Heart left ventricle (tissue), 16 donors: ENCODE measurements at regions not wholly inside any gene's neighbourhood (a gene's known extent, or its start where the extent isn't known, plus 50 kb on each side); places are given as distances from the start of the nearest gene placed in this dataset.

ENCODE experiments used
- ATAC-seq, 4 donors: fragments of 200-7000 bp; cut with Tn5 transposase; one replicate each; pipeline ENCODE4 v1.9.1; 2020 to 2022; ENCODE audit warnings: moderate library complexity in 4 of 4, mild to moderate bottlenecking in 3 of 4, moderate number of reproducible peaks in 1 of 4
- DNase-seq, 5 donors: peaks; one replicate each; pipeline ENCODE4 v3.0.0-alpha.2; 2020
- H3K27ac ChIP-seq, 12 donors: fragments of 200-600 bp; sonication (generic) in 4 of 12; one replicate each; pipeline versions ENCODE4 v1.5.0 to v1.8.0; 2016 to 2022; ENCODE audit warnings: mild to moderate bottlenecking in 2 of 12
- H3K27me3 ChIP-seq, 9 donors: fragments of 200-600 bp; sonication (generic) in 2 of 9; one replicate each; pipeline versions ENCODE4 v1.5.1 to v1.8.0; 2016 to 2022; ENCODE audit warnings: mild to moderate bottlenecking in 3 of 9
- H3K36me3 ChIP-seq, 9 donors: fragments of 200-600 bp; sonication (generic) in 2 of 9; one replicate each; pipeline versions ENCODE4 v1.5.0 to v1.8.0; 2018 to 2022; ENCODE audit warnings: mild to moderate bottlenecking in 2 of 9
- H3K4me1 ChIP-seq, 12 donors: fragments of 200-600 bp; sonication (generic) in 4 of 12; one replicate each; pipeline versions ENCODE4 v1.5.0 to v1.8.0; 2016 to 2022; ENCODE audit warnings: mild to moderate bottlenecking in 3 of 12
- H3K4me3 ChIP-seq, 12 donors: fragments of 200-600 bp; sonication (generic) in 4 of 12; one replicate each; pipeline versions ENCODE4 v1.5.0 to v1.8.0; 2017 to 2022; ENCODE audit warnings: mild to moderate bottlenecking in 9 of 12, moderate library complexity in 4 of 12
- H3K9me3 ChIP-seq, 12 donors: fragments of 200-600 bp; sonication (generic) in 4 of 12; one replicate each; pipeline versions ENCODE4 v1.5.0 to v1.8.0; 2016 to 2022; ENCODE audit warnings: mild to moderate bottlenecking in 1 of 12
- CTCF ChIP-seq, 12 donors: fragments of 200-600 bp; sonication (generic) in 4 of 12; IDR thresholded peaks; one replicate each; pipeline versions ENCODE4 v1.5.0 to v1.8.0; 2018 to 2022; ENCODE audit warnings: antibody characterized with exemption in 12 of 12, mild to moderate bottlenecking in 5 of 12
- POLR2A ChIP-seq, 2 donors: fragments of 450-650 bp; IDR thresholded peaks; one replicate each; pipeline ENCODE4 v1.6.1; 2017; ENCODE audit warnings: antibody characterized with exemption in 2 of 2, mild to moderate bottlenecking in 2 of 2, moderate library complexity in 2 of 2
- WGBS, 4 donors: extraction: QIAGEN DNeasy Blood & Tissue Kit in 2 of 4; methylation state at CpG; one replicate each; pipeline versions ENCODE4 v1.1.5 to v1.1.7; 2013 to 2018; 5-methylcytosine and 5-hydroxymethylcytosine counted together
- intact Hi-C, 10 donors: fragments of 100-400 bp; cut with DNase I; formaldehyde crosslinking; loops; one replicate each; pipeline versions ENCODE4 v1.11.1 to v1.14.2; 2022
- donor health status: ischemic (EF 13 %, LVEDD 7.1; RV severe dilation, severe dysfunction).
- donor health status: healthy with polysubstance abuse.
- donor health status: DM: no; HTN: yes; CAD: no.
- donor health status: DM: no; HTN: no; CAD: no.
- donor health status: ischemic (EF 25% LVEDD 6.9; RV normal size, moderate dysfunction).
- donor health status: ischemic (EF 25% LVEDD 5.7; RV mildly dilated, moderate dysfunction).
- donor health status: healthy.
- donor health status: DM: yes; HTN: yes; CAD: no.
- donor health status: ischemic (EF 35%, LVEDD 5.7; RV mildly dilated, moderate dysfunction).
- donor health status: nonischemic (EF 11% LVEDD 7.7; RV severe dilation, severe dysfunction).
- donor health status: DM: yes; HTN: yes; CAD: no.
- donor health status: PGD.
- donor health status: ischemic (EF 29% LVEDD 5.4; RV normal size, mild dysfunction).
- donor health status: nonischemic (EF 23%, LVEDD 6.1; RV moderate dilation, normal function).

- H3K4me3 ChIP-seq = no peak overlapping the region
- no peaks in the 10 kb centered on the region for H3K27me3 ChIP-seq
- no peak for DNase-seq
- H3K4me1 ChIP-seq = peaks cover 0 to 4% (median 0%) of the 10 kb centered on the region in 12 donors
- no peaks in the 10 kb centered on the region for H3K36me3 ChIP-seq
- H3K27ac ChIP-seq = no peak overlapping the region
- H3K9me3 ChIP-seq = peaks cover 0 to 5% (median 0%) of the 10 kb centered on the region in 12 donors
- ATAC-seq = peak in 3 of 4 donors; percentile 31 to 63 (median 50)
- TF ChIP-seq CTCF (IDR thresholded peaks at IDR 0.05) (no peak), POLR2A (IDR thresholded peaks at IDR 0.05) (no peak)
- intact Hi-C loops = no loop called here
- 59 to 70% (median 64%) methylated on average over 3 of the region's 3 CpGs for WGBS, 4 donors
Observed at GRCh38 chr10:78817361-78817760, 251.4 kb upstream of the ZMIZ1 start.

- Histone ChIP-seq H3K9me3 (peaks cover 0 to 10% (median 1%) of the 10 kb centered on the region in 12 donors), H3K4me1 (peaks cover 0 to 4% (median 0%) of the 10 kb centered on the region in 12 donors), H3K36me3 (no peaks in the 10 kb centered on the region), H3K27ac (no peak overlapping the region), H3K27me3 (no peaks in the 10 kb centered on the region), H3K4me3 (no peak overlapping the region)
- no peak for ATAC-seq
- TF ChIP-seq POLR2A (IDR thresholded peaks at IDR 0.05) (no peak), CTCF (IDR thresholded peaks at IDR 0.05) (no peak)
- intact Hi-C loops = no loop called here
- 91 to 98% (median 94%) methylated on average over 3 of the region's 3 CpGs for WGBS, 4 donors
- DNase-seq = no peak
Observed at GRCh38 chr10:78817804-78818203, 251.0 kb upstream of the ZMIZ1 start.

- TF ChIP-seq CTCF (IDR thresholded peaks at IDR 0.05) (no peak), POLR2A (IDR thresholded peaks at IDR 0.05) (no peak)
- Histone ChIP-seq H3K36me3 (no peaks in the 10 kb centered on the region), H3K4me3 (no peak overlapping the region), H3K27ac (no peak overlapping the region), H3K9me3 (peaks cover 0 to 15% (median 1%) of the 10 kb centered on the region in 12 donors), H3K27me3 (no peaks in the 10 kb centered on the region), H3K4me1 (peaks cover 0 to 4% (median 0%) of the 10 kb centered on the region in 12 donors)
- DNase-seq (no peak), ATAC-seq (no peak)
- intact Hi-C loops = no loop called here
- WGBS, 4 donors = 90 to 94% (median 92%) methylated on average over 7 of the region's 7 CpGs
Observed at GRCh38 chr10:78819361-78820006, 249.3 kb upstream of the ZMIZ1 start.

GRCh38 chr10:78820007-78820362 lies 248.8 kb upstream of the ZMIZ1 start:
- H3K9me3 ChIP-seq = peaks cover 0 to 15% (median 1%) of the 10 kb centered on the region in 12 donors
- 56 to 76% (median 70%) methylated on average over 2 of the region's 2 CpGs for WGBS, 4 donors
- H3K27me3 ChIP-seq = no peaks in the 10 kb centered on the region
- peaks cover 0 to 4% (median 0%) of the 10 kb centered on the region in 12 donors for H3K4me1 ChIP-seq
- ATAC-seq (no peak), DNase-seq (no peak)
- intact Hi-C loops = no loop called here
- H3K4me3 ChIP-seq = no peak overlapping the region
- H3K27ac ChIP-seq = no peak overlapping the region
- TF ChIP-seq CTCF (IDR thresholded peaks at IDR 0.05) = no peak
- TF ChIP-seq POLR2A (IDR thresholded peaks at IDR 0.05) = no peak
- no peaks in the 10 kb centered on the region for H3K36me3 ChIP-seq
